GM23338 (cell line): ENCODE measurements at regions not wholly inside any gene's neighbourhood (a gene's known extent, or its start where the extent isn't known, plus 50 kb on each side); places are given as distances from the start of the nearest gene placed in this dataset.

Source experiments
- ATAC-seq: fragments of 200-7000 bp; cut with Tn5 transposase; 3 replicates; pipeline ENCODE4 v1.9.1; 2020
- DNase-seq: peaks from one replicate; pipeline ENCODE4 v3.0.0-alpha.2; 2015; ENCODE audit warnings: low spot score
- H2AFZ ChIP-seq: fragments of 200-600 bp; sonication (generic); 2 replicates; pipeline ENCODE4 v1.8.0; 2016; ENCODE audit warnings: antibody characterized with exemption, mild to moderate bottlenecking, moderate library complexity
- H3F3A ChIP-seq: fragments of 200-600 bp; sonication (generic); replicated peaks from 2 replicates; pipeline ENCODE4 v1.8.0; 2017; ENCODE audit warnings: antibody characterized with exemption, mixed run types, low read depth
- H3K27ac ChIP-seq: fragments of 200-600 bp; sonication (generic); 2 replicates; pipeline ENCODE4 v1.6.1; 2016; ENCODE audit warnings: low read depth
- H3K27me3 ChIP-seq: fragments of 200-600 bp; sonication (generic); 2 replicates; pipeline ENCODE4 v1.8.0; 2016; ENCODE audit warnings: mild to moderate bottlenecking, mixed run types, moderate library complexity; ENCODE audit not compliant: insufficient read depth
- H3K36me3 ChIP-seq: fragments of 200-600 bp; sonication (generic); 2 replicates; pipeline ENCODE4 v1.8.0; 2016; ENCODE audit warnings: mild to moderate bottlenecking; ENCODE audit not compliant: insufficient read depth
- H3K4me1 ChIP-seq: fragments of 200-600 bp; sonication (generic); 2 replicates; pipeline ENCODE4 v1.8.0; 2016; ENCODE audit warnings: mild to moderate bottlenecking, moderate library complexity; ENCODE audit not compliant: insufficient read depth
- H3K4me2 ChIP-seq: fragments of 200-600 bp; sonication (generic); 2 replicates; pipeline ENCODE4 v1.7.1; 2017; ENCODE audit warnings: mixed run types
- H3K4me3 ChIP-seq: fragments of 200-600 bp; sonication (generic); 2 replicates; pipeline ENCODE4 v1.6.1; 2016; ENCODE audit warnings: mixed run types
- H3K79me2 ChIP-seq: fragments of 200-600 bp; sonication (generic); replicated peaks from 2 replicates; pipeline ENCODE4 v1.8.0; 2017; ENCODE audit warnings: mild to moderate bottlenecking; ENCODE audit not compliant: insufficient read depth
- H3K9me2 ChIP-seq: fragments of 200-600 bp; sonication (generic); 2 replicates; pipeline ENCODE4 v1.8.0; 2017; ENCODE audit not compliant: insufficient read depth
- H4K20me1 ChIP-seq: fragments of 200-600 bp; sonication (generic); replicated peaks from 2 replicates; pipeline ENCODE4 v1.8.0; 2017; ENCODE audit warnings: mild to moderate bottlenecking; ENCODE audit not compliant: insufficient read depth
- H3K27ac Mint-ChIP-seq: 2 replicates; pipeline ENCODE4 v1.8.0; 2020; ENCODE audit warnings: inconsistent platforms, mild to moderate bottlenecking, moderate library complexity, mixed read lengths
- H3K27me3 Mint-ChIP-seq: 3 replicates; pipeline ENCODE4 v1.8.0; 2022; ENCODE audit warnings: low read depth, mild to moderate bottlenecking, moderate library complexity, mixed read lengths, inconsistent platforms; ENCODE audit not compliant: insufficient read depth, poor library complexity
- H3K36me3 Mint-ChIP-seq: 3 replicates; pipeline ENCODE4 v1.8.0; 2021; ENCODE audit warnings: low read depth, mild to moderate bottlenecking, inconsistent platforms, moderate library complexity, mixed read lengths
- H3K4me1 Mint-ChIP-seq: 3 replicates; pipeline ENCODE4 v1.8.0; 2020; ENCODE audit warnings: mild to moderate bottlenecking, inconsistent platforms, mixed read lengths
- H3K4me3 Mint-ChIP-seq: 3 replicates; pipeline ENCODE4 v1.8.0; 2021; ENCODE audit warnings: moderate library complexity, mild to moderate bottlenecking, inconsistent platforms, mixed read lengths
- H3K9me3 Mint-ChIP-seq: 3 replicates; pipeline ENCODE4 v1.8.0; 2020; ENCODE audit warnings: moderate library complexity, mild to moderate bottlenecking, inconsistent platforms, mixed read lengths
- EZH2 ChIP-seq: fragments of 200-600 bp; sonication (generic); IDR thresholded peaks from one replicate; pipeline ENCODE4 v1.8.0; 2017; ENCODE audit warnings: antibody characterized with exemption, mild to moderate bottlenecking, low read depth; ENCODE audit not compliant: unreplicated experiment
- EZH2phosphoT487 ChIP-seq: fragments of 200-600 bp; sonication (generic); IDR thresholded peaks from one replicate; pipeline ENCODE4 v1.8.1; 2018; ENCODE audit warnings: antibody characterized with exemption; ENCODE audit not compliant: unreplicated experiment
- TF ChIP-seq, protein P1 (sequence below): IDR thresholded peaks from one replicate; pipeline ENCODE4 v1.6.1; 2018; ENCODE audit warnings: antibody characterized with exemption; ENCODE audit not compliant: unreplicated experiment
- TF ChIP-seq, protein P2 (sequence below), 2 experiments: fragments of 200-600 bp in 1 of 2; sonication (generic) in 1 of 2; conservative IDR thresholded peaks; 2 replicates each; pipeline versions ENCODE4 v1.5.1 to v1.6.1; 2016 to 2017; ENCODE audit warnings: antibody characterized with exemption in 2 of 2, low read depth in 2 of 2, mild to moderate bottlenecking in 2 of 2, moderate library complexity in 1 of 2
- TF ChIP-seq, protein P3 (sequence below): fragments of 250-450 bp; sonication (Bioruptor Pico); IDR thresholded peaks from 2 replicates; pipeline ENCODE4 v1.5.0; 2020; ENCODE audit warnings: mild to moderate bottlenecking, moderate library complexity

DNA sequence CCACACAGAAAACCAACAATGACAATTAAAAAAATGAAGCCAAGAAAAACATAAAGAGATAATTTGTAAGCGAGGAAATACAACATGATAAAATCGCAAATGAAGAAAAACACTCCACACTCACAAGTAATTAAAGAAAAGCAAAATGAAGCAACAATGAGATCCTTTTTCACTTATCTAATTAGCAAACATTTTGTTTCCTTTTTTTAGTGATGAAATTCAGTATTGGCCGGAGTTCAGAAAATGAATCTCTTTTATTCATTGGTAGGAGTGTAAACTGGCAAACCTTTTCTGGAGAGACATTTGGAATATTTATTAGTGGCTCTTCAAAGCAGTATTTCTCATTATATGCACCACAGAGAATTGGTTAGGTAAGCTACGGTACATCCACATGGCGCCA is 70.6 kb upstream of the POMP start (continued):
- TF ChIP-seq, protein P1, sequence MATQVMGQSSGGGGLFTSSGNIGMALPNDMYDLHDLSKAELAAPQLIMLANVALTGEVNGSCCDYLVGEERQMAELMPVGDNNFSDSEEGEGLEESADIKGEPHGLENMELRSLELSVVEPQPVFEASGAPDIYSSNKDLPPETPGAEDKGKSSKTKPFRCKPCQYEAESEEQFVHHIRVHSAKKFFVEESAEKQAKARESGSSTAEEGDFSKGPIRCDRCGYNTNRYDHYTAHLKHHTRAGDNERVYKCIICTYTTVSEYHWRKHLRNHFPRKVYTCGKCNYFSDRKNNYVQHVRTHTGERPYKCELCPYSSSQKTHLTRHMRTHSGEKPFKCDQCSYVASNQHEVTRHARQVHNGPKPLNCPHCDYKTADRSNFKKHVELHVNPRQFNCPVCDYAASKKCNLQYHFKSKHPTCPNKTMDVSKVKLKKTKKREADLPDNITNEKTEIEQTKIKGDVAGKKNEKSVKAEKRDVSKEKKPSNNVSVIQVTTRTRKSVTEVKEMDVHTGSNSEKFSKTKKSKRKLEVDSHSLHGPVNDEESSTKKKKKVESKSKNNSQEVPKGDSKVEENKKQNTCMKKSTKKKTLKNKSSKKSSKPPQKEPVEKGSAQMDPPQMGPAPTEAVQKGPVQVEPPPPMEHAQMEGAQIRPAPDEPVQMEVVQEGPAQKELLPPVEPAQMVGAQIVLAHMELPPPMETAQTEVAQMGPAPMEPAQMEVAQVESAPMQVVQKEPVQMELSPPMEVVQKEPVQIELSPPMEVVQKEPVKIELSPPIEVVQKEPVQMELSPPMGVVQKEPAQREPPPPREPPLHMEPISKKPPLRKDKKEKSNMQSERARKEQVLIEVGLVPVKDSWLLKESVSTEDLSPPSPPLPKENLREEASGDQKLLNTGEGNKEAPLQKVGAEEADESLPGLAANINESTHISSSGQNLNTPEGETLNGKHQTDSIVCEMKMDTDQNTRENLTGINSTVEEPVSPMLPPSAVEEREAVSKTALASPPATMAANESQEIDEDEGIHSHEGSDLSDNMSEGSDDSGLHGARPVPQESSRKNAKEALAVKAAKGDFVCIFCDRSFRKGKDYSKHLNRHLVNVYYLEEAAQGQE: no peak
- TF ChIP-seq, protein P2, sequence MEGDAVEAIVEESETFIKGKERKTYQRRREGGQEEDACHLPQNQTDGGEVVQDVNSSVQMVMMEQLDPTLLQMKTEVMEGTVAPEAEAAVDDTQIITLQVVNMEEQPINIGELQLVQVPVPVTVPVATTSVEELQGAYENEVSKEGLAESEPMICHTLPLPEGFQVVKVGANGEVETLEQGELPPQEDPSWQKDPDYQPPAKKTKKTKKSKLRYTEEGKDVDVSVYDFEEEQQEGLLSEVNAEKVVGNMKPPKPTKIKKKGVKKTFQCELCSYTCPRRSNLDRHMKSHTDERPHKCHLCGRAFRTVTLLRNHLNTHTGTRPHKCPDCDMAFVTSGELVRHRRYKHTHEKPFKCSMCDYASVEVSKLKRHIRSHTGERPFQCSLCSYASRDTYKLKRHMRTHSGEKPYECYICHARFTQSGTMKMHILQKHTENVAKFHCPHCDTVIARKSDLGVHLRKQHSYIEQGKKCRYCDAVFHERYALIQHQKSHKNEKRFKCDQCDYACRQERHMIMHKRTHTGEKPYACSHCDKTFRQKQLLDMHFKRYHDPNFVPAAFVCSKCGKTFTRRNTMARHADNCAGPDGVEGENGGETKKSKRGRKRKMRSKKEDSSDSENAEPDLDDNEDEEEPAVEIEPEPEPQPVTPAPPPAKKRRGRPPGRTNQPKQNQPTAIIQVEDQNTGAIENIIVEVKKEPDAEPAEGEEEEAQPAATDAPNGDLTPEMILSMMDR (conservative IDR thresholded peaks at IDR 0.05; ENCODE audit: low read depth in 2 of 2): no peak
- TF ChIP-seq EZH2phosphoT487: no peak

DNA sequence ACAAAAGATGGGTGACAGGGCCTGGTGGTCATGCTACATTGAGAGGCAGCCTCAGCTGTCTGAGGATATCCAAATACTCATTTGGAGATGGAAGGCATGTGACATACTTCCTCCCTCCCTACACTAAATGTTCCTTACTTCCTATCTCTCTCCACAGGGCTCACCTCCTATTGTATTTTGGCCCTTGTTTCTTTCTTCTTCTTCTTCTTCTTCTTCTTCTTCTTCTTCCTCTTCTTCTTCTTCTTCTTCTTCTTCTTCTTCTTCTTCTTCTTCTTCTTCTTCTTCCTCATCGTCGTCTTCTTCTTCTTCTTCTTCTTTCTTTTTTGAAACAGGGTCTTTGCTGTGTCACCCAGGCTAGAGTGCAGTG is 71.8 kb upstream of the POMP start:
- H3K27ac Mint-ChIP-seq: peak overlapping the region; percentile 82
- H3K27ac ChIP-seq: peak overlapping the region; percentile 84
- H3K9me3 Mint-ChIP-seq: no peaks in the 10 kb centered on the region
- peaks cover 46% of the 10 kb centered on the region for H3K4me1 Mint-ChIP-seq
- no peaks in the 10 kb centered on the region for H3K27me3 ChIP-seq
- DNase-seq: no peak
- H3K4me1 ChIP-seq: peaks cover 23% of the 10 kb centered on the region
- no peak overlapping the region for H2AFZ ChIP-seq
- no peaks in the 10 kb centered on the region for H3K36me3 ChIP-seq
- no peak for ATAC-seq
- 0 out of 2 replicates have a peak overlapping the region, but pooled peaks have one; percentile 44 for H3K4me2 ChIP-seq
- H3K4me3 Mint-ChIP-seq: no peak overlapping the region
- H4K20me1 ChIP-seq: no peaks in the 10 kb centered on the region
- 0 out of 2 replicates have a peak, but pooled peaks cover 4% of the 10 kb centered on the region for H3F3A ChIP-seq
- peaks cover 16% of the 10 kb centered on the region for H3K27me3 Mint-ChIP-seq
- no peak overlapping the region for H3K4me3 ChIP-seq
- no peaks in the 10 kb centered on the region for H3K79me2 ChIP-seq
- H3K9me2 ChIP-seq: peaks cover 1% of the 10 kb centered on the region; the same call in 1 of the 2 replicates
- no peak for TF ChIP-seq EZH2
- TF ChIP-seq, protein P3, sequence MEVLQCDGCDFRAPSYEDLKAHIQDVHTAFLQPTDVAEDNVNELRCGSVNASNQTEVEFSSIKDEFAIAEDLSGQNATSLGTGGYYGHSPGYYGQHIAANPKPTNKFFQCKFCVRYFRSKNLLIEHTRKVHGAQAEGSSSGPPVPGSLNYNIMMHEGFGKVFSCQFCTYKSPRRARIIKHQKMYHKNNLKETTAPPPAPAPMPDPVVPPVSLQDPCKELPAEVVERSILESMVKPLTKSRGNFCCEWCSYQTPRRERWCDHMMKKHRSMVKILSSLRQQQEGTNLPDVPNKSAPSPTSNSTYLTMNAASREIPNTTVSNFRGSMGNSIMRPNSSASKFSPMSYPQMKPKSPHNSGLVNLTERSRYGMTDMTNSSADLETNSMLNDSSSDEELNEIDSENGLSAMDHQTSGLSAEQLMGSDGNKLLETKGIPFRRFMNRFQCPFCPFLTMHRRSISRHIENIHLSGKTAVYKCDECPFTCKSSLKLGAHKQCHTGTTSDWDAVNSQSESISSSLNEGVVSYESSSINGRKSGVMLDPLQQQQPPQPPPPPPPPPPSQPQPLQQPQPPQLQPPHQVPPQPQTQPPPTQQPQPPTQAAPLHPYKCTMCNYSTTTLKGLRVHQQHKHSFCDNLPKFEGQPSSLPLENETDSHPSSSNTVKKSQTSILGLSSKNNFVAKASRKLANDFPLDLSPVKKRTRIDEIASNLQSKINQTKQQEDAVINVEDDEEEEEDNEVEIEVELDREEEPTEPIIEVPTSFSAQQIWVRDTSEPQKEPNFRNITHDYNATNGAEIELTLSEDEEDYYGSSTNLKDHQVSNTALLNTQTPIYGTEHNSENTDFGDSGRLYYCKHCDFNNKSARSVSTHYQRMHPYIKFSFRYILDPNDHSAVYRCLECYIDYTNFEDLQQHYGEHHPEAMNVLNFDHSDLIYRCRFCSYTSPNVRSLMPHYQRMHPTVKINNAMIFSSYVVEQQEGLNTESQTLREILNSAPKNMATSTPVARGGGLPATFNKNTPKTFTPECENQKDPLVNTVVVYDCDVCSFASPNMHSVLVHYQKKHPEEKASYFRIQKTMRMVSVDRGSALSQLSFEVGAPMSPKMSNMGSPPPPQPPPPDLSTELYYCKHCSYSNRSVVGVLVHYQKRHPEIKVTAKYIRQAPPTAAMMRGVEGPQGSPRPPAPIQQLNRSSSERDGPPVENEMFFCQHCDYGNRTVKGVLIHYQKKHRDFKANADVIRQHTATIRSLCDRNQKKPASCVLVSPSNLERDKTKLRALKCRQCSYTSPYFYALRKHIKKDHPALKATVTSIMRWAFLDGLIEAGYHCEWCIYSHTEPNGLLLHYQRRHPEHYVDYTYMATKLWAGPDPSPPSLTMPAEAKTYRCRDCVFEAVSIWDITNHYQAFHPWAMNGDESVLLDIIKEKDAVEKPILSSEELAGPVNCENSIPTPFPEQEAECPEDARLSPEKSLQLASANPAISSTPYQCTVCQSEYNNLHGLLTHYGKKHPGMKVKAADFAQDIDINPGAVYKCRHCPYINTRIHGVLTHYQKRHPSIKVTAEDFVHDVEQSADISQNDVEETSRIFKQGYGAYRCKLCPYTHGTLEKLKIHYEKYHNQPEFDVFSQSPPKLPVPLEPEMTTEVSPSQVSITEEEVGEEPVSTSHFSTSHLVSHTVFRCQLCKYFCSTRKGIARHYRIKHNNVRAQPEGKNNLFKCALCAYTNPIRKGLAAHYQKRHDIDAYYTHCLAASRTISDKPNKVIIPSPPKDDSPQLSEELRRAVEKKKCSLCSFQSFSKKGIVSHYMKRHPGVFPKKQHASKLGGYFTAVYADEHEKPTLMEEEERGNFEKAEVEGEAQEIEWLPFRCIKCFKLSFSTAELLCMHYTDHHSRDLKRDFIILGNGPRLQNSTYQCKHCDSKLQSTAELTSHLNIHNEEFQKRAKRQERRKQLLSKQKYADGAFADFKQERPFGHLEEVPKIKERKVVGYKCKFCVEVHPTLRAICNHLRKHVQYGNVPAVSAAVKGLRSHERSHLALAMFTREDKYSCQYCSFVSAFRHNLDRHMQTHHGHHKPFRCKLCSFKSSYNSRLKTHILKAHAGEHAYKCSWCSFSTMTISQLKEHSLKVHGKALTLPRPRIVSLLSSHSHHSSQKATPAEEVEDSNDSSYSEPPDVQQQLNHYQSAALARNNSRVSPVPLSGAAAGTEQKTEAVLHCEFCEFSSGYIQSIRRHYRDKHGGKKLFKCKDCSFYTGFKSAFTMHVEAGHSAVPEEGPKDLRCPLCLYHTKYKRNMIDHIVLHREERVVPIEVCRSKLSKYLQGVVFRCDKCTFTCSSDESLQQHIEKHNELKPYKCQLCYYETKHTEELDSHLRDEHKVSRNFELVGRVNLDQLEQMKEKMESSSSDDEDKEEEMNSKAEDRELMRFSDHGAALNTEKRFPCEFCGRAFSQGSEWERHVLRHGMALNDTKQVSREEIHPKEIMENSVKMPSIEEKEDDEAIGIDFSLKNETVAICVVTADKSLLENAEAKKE (CRISPR knock-in tag): 0 out of 2 replicates have a peak, but pooled peaks have one; percentile 0
- no peaks in the 10 kb centered on the region; the same call in 2 of the 3 replicates for H3K36me3 Mint-ChIP-seq
